Fibroblast of the conjunctiva (primary cell): ENCODE measurements at regions not wholly inside any gene's neighbourhood (a gene's known extent, or its start where the extent isn't known, plus 50 kb on each side); places are given as distances from the start of the nearest gene placed in this dataset.
"Not testable (repeated sequence)": the region's sequence is repeated elsewhere in the genome, so short reads cannot be mapped to it uniquely, and the experiment has no call there.

Experiments
- DNase-seq: peaks from one replicate; pipeline ENCODE4 v3.0.0-alpha.2; 2010; ENCODE audit warnings: low read depth

DNA sequence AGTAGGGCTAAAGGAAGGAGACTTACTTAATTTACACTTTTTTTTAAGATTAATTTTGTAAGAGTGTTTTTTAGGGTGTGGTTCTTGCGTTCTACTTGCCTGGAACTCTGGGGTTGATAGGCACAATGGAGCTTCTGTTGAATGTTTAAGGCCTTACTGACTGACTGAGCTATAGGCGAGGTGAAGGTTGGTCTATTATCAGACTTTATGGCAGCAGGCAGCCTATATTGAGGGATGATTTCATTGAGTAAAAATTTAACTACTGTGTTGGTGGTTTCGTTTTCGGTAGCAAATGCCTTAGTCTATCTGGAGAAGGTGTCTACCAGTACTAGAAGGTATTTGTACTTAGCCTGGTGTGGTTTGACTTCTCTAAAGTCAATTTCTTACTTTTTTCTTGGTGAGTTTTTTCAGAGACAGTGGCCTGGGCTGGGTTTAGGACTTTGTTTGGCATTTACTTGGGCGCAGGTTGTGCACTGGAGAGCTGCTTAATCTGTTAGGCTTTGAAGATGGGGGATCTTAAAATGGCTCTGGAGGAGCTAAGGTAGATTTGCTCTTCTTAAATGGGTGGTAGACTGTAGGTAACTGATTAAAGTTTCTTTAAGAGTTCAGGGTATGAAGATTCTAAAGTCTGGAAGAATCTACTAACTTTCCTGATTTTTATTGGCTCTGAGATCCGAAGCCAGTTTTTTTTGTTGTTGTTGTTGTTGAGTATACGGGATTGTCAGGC, 164.5 kb upstream of the CCZ1B start:
- not testable (repeated sequence) for DNase-seq

DNA sequence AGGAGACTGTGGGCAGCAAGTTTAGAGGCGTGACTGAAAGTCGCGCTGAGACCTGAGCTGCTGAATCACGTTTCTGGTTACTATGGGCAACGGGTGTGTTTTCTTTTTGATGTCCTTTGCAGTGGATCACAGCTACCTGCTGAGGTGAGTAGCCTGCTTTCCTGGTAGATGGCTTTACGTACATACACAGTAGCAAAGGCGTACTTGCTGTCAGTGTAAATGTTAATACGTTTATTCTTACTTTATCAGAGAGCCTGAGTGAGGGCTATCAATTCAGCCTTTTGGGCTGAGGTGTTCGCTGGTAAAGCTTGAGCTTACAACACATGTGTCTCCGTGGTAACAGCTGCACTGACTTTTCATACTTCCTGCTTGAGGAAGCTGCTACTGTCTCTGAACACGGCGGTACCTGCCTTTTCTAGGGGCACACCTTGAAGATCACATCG, 165.1 kb upstream of the CCZ1B start:
- DNase-seq: not testable (repeated sequence)

DNA sequence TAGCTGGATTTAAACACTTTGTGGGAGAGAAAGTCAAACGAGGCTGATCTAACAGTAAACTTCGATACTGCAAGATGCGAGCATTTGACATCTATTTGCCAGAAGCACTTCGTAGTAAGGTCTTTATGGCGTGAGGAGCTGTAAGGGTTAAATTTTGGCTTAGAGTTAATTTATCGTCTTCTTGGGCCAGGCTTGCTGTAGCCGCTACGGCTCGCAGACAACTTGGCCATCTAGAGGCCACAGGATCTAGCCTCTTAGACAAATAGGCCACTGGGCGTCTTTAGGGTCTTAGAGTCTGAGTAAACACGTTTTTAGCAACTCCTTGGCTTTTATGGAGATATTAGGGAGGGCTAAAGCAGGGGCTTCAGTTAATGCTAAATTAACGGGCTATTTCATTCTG, 165.6 kb upstream of the CCZ1B start:
- DNase-seq: not testable (repeated sequence)

DNA sequence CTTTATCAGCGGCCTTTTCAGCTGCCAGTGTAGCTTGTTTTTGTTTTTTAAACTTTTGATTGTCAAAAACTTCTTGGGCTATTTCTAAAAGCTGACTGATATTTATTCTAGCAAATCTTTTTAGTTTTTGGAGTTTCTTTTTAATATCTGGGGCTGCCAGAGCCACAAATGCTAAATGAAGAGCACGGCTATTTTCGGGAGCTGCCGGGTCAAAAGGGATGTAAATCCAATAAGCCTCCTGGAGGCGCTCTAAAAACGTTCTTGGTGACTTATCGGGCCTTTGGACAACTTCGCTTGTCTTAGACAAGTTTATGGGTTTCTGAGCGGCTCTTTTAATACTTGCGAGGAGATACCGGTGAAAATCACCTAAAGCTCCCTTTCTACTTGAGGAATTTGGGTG, 166.1 kb upstream of the CCZ1B start:
- DNase-seq: not testable (repeated sequence)

DNA sequence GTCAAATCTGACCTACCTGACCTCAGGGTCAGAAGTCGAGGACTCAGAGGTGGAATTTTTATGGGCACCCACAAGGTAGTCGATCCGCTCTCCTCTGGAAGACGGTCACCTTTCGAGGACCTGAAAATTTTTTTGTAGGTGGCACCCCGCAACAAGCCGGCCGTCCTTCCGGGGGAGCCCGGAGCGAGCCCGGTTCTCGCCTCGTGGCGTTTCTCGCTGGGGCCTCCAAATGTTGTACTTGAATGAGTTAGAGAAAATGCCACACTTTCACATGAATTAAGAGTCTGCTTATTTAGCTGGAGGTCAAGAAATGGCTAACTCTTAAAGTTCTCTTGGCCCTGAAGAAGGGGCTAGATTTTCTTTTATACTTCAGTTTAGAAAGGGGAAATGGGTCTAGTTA, 169.0 kb upstream of the CCZ1B start:
- not testable (repeated sequence) for DNase-seq

- DNase-seq: not testable (repeated sequence)
Observed at GRCh38 chr7:6995493-6996289, 169.6 kb upstream of the CCZ1B start.

DNA sequence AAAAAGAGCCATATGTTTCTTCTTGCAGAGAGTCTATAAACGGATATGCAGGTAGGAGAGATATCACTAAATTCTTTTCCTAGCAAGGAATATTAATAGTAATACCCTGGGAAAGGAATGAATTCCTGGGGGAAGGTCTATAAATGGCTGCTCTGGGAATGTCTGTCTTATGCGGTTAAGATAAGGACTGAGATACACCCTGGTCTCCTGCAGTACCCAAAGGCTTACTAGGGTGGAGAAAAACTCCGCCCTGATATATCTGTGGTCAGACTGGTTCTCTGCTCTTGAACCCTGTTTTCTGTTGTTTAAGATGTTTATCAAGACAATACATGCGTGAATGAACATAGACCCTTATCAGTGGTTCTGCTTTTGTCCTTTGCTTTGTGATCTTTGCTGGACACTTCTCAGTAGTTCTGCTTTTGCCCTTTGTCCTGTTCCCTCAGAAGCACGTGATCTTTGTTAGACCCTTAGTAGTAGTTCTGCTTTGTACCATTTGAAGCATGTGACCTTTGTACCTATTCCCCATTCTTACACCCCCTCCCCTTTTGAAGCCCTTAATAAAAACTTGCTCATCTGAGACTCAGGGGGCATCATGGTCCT, 173.1 kb upstream of the CCZ1B start:
- not testable (repeated sequence) for DNase-seq

GRCh38 chr7:7002418-7003062, 176.5 kb upstream of the CCZ1B start:
- no peak for DNase-seq

- DNase-seq: no peak
Observed at GRCh38 chr7:7005303-7005702, 177.0 kb upstream of the C1GALT1 start.

DNA sequence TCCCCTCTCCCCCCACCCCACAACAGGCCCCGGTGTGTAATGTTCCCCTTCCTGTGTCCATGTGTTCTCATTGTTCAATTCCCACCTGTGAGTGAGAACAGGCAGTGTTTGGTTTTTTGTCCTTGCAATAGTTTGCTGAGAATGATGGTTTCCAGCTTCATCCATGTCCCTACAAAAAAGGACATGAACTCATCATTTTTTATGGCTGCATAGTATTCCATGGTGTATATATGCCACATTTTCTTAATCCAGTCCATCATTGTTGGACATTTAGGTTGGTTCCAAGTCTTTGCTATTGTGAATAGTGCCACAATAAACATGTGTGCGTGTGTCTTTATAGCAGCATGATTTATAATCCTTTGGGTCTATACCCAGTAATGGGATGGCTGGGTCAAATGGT, 176.4 kb upstream of the C1GALT1 start:
- not testable (repeated sequence) for DNase-seq

DNA sequence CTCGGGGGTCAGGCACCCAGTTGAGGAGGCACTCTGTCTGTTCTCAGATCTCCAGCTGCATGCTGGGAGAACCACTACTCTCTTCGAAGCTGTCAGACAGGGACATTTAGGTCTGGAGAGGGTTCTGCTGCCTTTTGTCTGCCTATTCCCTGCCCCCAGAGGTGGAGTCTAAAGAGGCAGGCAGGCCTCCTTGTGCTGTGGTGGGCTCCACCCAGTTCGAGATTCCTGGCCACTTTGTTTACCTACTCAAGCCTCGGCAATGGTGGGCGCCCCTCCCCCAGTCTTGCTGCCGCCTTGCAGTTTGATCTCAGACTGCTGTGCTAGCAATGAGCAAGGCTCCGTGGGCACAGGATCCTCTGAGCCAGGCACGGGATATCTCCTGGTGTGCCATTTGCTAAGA, 171.1 kb upstream of the C1GALT1 start:
- DNase-seq: not testable (repeated sequence)

DNA sequence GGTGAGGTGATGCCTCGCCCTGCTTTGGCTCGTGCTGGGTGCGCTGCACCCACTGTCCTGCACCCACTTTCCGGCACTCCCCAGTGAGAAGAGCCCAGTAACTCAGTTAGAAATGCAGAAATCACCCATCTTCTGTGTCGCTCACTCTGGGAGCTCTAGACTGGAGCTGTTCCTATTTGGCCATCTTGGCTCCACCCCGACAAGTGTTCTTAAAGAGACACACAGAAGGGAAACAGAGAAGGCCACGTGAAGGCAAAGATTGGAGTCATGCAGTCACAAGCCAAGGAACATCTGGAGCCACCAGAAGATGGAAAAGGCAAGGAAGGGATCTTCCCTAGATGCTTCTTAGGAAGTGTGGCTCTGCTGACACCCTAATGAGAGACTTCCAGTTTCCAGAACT, 170.6 kb upstream of the C1GALT1 start:
- not testable (repeated sequence) for DNase-seq

GRCh38 chr7:7014827-7015595, 167.3 kb upstream of the C1GALT1 start:
- DNase-seq: no peak

GRCh38 chr7:7017707-7018280, 164.6 kb upstream of the C1GALT1 start:
- no peak for DNase-seq

GRCh38 chr7:7018290-7018689, 164.1 kb upstream of the C1GALT1 start:
- no peak for DNase-seq

- DNase-seq: no peak
Observed at GRCh38 chr7:7032221-7032620, 150.1 kb upstream of the C1GALT1 start.

GRCh38 chr7:7035851-7036250, 146.5 kb upstream of the C1GALT1 start:
- no peak for DNase-seq

- DNase-seq: not testable (repeated sequence)
Observed at GRCh38 chr7:7042286-7042893, 140.0 kb upstream of the C1GALT1 start.

GRCh38 chr7:7044806-7045205, 137.5 kb upstream of the C1GALT1 start:
- DNase-seq: no peak

- no peak for DNase-seq
Observed at GRCh38 chr7:7048213-7048612, 134.1 kb upstream of the C1GALT1 start.
